ENCODE measurements at regions not wholly inside any gene's neighbourhood (a gene's known extent, or its start where the extent isn't known, plus 50 kb on each side); places are given as distances from the start of the nearest gene placed in this dataset.

GRCh38 chr16:73390491-73390890 is 342.6 kb upstream of the ZFHX3 start:
- H3K4me2 ChIP-seq: no peak overlapping the region
- no peak overlapping the region for H3K9ac ChIP-seq
- no peaks in the 10 kb centered on the region for H3K79me2 ChIP-seq (ENCODE audit: insufficient read depth)
- 56% methylated on average over 5 of the region's 5 CpGs for WGBS (ENCODE audit: low lambda C conversion rate)
- POLR2A ChIA-PET: no interaction called here
- H3K9me3 ChIP-seq: no peaks in the 10 kb centered on the region
- no peaks in the 10 kb centered on the region for H3K36me3 ChIP-seq (replicated peaks in 1 of 2; ENCODE audit: control insufficient read depth in 1 of 2, insufficient read depth in 2 of 2, low read length in 1 of 2)
- H3K4me3 ChIP-seq (ENCODE audit: low read depth in 2 of 2, low read length in 1 of 2): no peak overlapping the region
- no peaks in the 10 kb centered on the region for H3K9me2 ChIP-seq
- DNase-seq: no peak
- no peak for TF ChIP-seq FOSL2 (IDR thresholded peaks at IDR 0.05; ENCODE audit: borderline replicate concordance, low read depth)
- no peak for TF ChIP-seq POLR2AphosphoS5 (IDR thresholded peaks at IDR 0.05; ENCODE audit: low read depth, low read length)
- no peak for TF ChIP-seq MXI1 (IDR thresholded peaks at IDR 0.05; ENCODE audit: low read depth, low read length)
- no peak for TF ChIP-seq USF2 (IDR thresholded peaks at IDR 0.05; ENCODE audit: borderline replicate concordance, low read depth, low read length)
- TF ChIP-seq MAX (IDR thresholded peaks at IDR 0.05; ENCODE audit: low read depth): no peak
- TF ChIP-seq GABPA (IDR thresholded peaks at IDR 0.05; ENCODE audit: low read depth): no peak
- TF ChIP-seq RXRA (IDR thresholded peaks at IDR 0.05; ENCODE audit: borderline replicate concordance, low read depth): no peak
- no peak for TF ChIP-seq NRF1 (IDR thresholded peaks at IDR 0.05; ENCODE audit: low read depth, low read length)
- TF ChIP-seq SIN3A (IDR thresholded peaks at IDR 0.05; ENCODE audit: borderline replicate concordance, low read depth, low read length): no peak
- H2AFZ ChIP-seq (ENCODE audit: low read depth): no peak overlapping the region
- H3F3A ChIP-seq (replicated peaks; ENCODE audit: insufficient read depth): no peaks in the 10 kb centered on the region
- CTCF ChIA-PET: interaction anchor here (0.7 to 1.1 kb wide), 2 partner anchors 10 to 77 kb away, joined by 3 read pairs; no protein-coding TSS in a partner anchor
- no peaks in the 10 kb centered on the region for H4K20me1 ChIP-seq (ENCODE audit: insufficient read depth)
- H3K27me3 ChIP-seq (ENCODE audit: insufficient read depth): no peaks in the 10 kb centered on the region
- no peak overlapping the region for H3K27ac ChIP-seq (ENCODE audit: low read depth in 2 of 2, low read length in 1 of 2)
- no peaks in the 10 kb centered on the region for H3K4me1 ChIP-seq (ENCODE audit: control insufficient read depth in 1 of 2, insufficient read depth in 2 of 2, low read depth in 1 of 2, low read length in 1 of 2)

GRCh38 chr16:73389085-73389484 is 341.2 kb upstream of the ZFHX3 start:
- ChIA-PET POLR2A (no interaction called here), CTCF (no interaction called here)
- Histone ChIP-seq H3K9me3 (no peaks in the 10 kb centered on the region), H3K4me1 (ENCODE audit: control insufficient read depth in 1 of 2, insufficient read depth in 2 of 2, low read depth in 1 of 2, low read length in 1 of 2) (no peaks in the 10 kb centered on the region), H3K79me2 (ENCODE audit: insufficient read depth) (no peaks in the 10 kb centered on the region), H3K4me3 (ENCODE audit: low read depth in 2 of 2, low read length in 1 of 2) (no peak overlapping the region), H3F3A (replicated peaks; ENCODE audit: insufficient read depth) (no peaks in the 10 kb centered on the region), H4K20me1 (ENCODE audit: insufficient read depth) (no peaks in the 10 kb centered on the region), H2AFZ (ENCODE audit: low read depth) (no peak overlapping the region), H3K9ac (no peak overlapping the region), H3K27me3 (ENCODE audit: insufficient read depth) (no peaks in the 10 kb centered on the region), H3K9me2 (no peaks in the 10 kb centered on the region), H3K36me3 (replicated peaks in 1 of 2; ENCODE audit: control insufficient read depth in 1 of 2, insufficient read depth in 2 of 2, low read length in 1 of 2) (no peaks in the 10 kb centered on the region), H3K27ac (ENCODE audit: low read depth in 2 of 2, low read length in 1 of 2) (no peak overlapping the region), H3K4me2 (no peak overlapping the region)
- WGBS (ENCODE audit: low lambda C conversion rate): 54% methylated on average over 6 of the region's 6 CpGs
- DNase-seq: no peak
- TF ChIP-seq ELF1 (IDR thresholded peaks at IDR 0.05) (no peak), GATA2 (CRISPR knock-in tag; IDR thresholded peaks at IDR 0.05) (no peak), RCOR1 (IDR thresholded peaks at IDR 0.05; ENCODE audit: low read length) (no peak), EZH2phosphoT487 (IDR thresholded peaks at IDR 0.05; ENCODE audit: borderline replicate concordance, low read depth) (no peak), USF2 (IDR thresholded peaks at IDR 0.05; ENCODE audit: borderline replicate concordance, low read depth, low read length) (no peak), SMC3 (IDR thresholded peaks at IDR 0.05; ENCODE audit: low read depth, low read length) (no peak), YY1 (IDR thresholded peaks at IDR 0.05; ENCODE audit: low read depth) (no peak), MEF2A (IDR thresholded peaks at IDR 0.05; ENCODE audit: borderline replicate concordance, low read depth) (no peak), NRF1 (IDR thresholded peaks at IDR 0.05; ENCODE audit: low read depth, low read length) (no peak), FOSL2 (IDR thresholded peaks at IDR 0.05; ENCODE audit: borderline replicate concordance, low read depth) (no peak), REST (IDR thresholded peaks at IDR 0.05; ENCODE audit: low read depth, low read length) (no peak), RFX5 (IDR thresholded peaks at IDR 0.05; ENCODE audit: low read length) (no peak), TCF12 (IDR thresholded peaks at IDR 0.05) (no peak), MXI1 (IDR thresholded peaks at IDR 0.05; ENCODE audit: low read depth, low read length) (no peak), FOXM1 (IDR thresholded peaks at IDR 0.05; ENCODE audit: low read depth) (no peak), TAF1 (IDR thresholded peaks at IDR 0.05; ENCODE audit: borderline replicate concordance, low read depth, low read length) (no peak)

All from SK-N-SH (cell line).